ENCODE measurements at regions not wholly inside any gene's neighbourhood (a gene's known extent, or its start where the extent isn't known, plus 50 kb on each side); places are given as distances from the start of the nearest gene placed in this dataset.

DNA sequence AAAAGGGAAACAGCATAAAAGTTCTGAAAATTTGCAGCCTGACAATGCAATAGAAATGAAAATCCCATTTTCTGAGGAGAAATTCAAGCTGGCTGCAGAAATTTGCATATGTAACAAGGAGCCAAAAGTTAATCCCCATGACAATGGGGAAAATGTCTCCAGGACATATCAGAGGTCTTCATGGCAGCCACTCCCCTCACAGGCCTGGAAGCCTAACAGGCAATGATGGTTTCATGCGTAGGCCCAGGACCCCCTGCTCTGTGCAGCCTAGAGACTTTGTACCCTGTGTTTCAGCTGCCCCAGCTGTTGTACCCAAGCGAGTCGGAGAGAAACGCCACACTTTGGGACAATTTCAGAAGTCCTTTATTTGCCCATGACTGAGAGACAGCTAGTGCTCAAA, 701.3 kb upstream of the KLHL1 start:
- TF ChIP-seq CTCF (IDR thresholded peaks at IDR 0.05), result no peak
- TF ChIP-seq POLR2AphosphoS5 (IDR thresholded peaks at IDR 0.05; ENCODE audit: insufficient read depth in 1 of 2, low read depth in 1 of 2), result no peak
- no peak for TF ChIP-seq POLR2A (IDR thresholded peaks at IDR 0.05)
